A673 (cell line): ENCODE measurements at regions not wholly inside any gene's neighbourhood (a gene's known extent, or its start where the extent isn't known, plus 50 kb on each side); places are given as distances from the start of the nearest gene placed in this dataset.

ENCODE experiments used
- BruUV-seq: library from RNA; stranded (reverse); fragments of 400-500 nt; replicated peaks from 2 replicates; lab custom pipeline; 2021; lab: Mats Ljungman, UMichigan
- CTCF ChIA-PET: fragments of 300-600 bp; sonication (Branson Sonifier 250); formaldehyde crosslinking; loops from one replicate; lab custom pipeline; 2022; ENCODE audit warnings: antibody characterized with exemption; lab: Charles Lee
- POLR2A ChIA-PET: fragments of 300-600 bp; sonication (Branson Sonifier 250); formaldehyde crosslinking; loops from one replicate; lab custom pipeline; 2022; ENCODE audit warnings: antibody characterized with exemption; ENCODE audit not compliant: low non-redundant PET; lab: Charles Lee
- DNase-seq: peaks from one replicate; pipeline ENCODE4 v3.0.0-alpha.2; 2015; ENCODE audit warnings: low spot score
- H3K27ac ChIP-seq: fragments of 200-600 bp; sonication (generic); 2 replicates; pipeline ENCODE4 v1.5.1; 2016; ENCODE audit warnings: mixed run types, low read depth, mild to moderate bottlenecking, mixed read lengths, antibody characterized with exemption, low read length; ENCODE audit not compliant: poor library complexity, severe bottlenecking
- H3K27me3 ChIP-seq: fragments of 200-600 bp; sonication (generic); replicated peaks from 2 replicates; pipeline ENCODE4 v1.6.1; 2017; ENCODE audit warnings: mixed run types, low read depth, mild to moderate bottlenecking, mixed read lengths, antibody characterized with exemption, low read length; ENCODE audit not compliant: insufficient read depth, poor library complexity
- H3K36me3 ChIP-seq: fragments of 200-600 bp; sonication (generic); 2 replicates; pipeline ENCODE4 v1.6.1; 2016; ENCODE audit warnings: mixed run types, mild to moderate bottlenecking, mixed read lengths, antibody characterized with exemption, low read length; ENCODE audit not compliant: insufficient read depth, poor library complexity, severe bottlenecking
- H3K4me1 ChIP-seq: fragments of 200-600 bp; sonication (generic); 2 replicates; pipeline ENCODE4 v1.6.1; 2017; ENCODE audit warnings: mixed run types, mild to moderate bottlenecking, mixed read lengths, antibody characterized with exemption, low read length; ENCODE audit not compliant: insufficient read depth, poor library complexity, severe bottlenecking
- H3K4me3 ChIP-seq: fragments of 200-600 bp; sonication (generic); 2 replicates; pipeline ENCODE4 v1.5.1; 2016; ENCODE audit warnings: low read depth, mixed run types, mild to moderate bottlenecking, mixed read lengths, low read length; ENCODE audit not compliant: poor library complexity, severe bottlenecking
- H3K9me3 ChIP-seq: fragments of 200-600 bp; sonication (generic); 2 replicates; pipeline ENCODE4 v1.6.1; 2016; ENCODE audit warnings: mixed run types, low read depth, mild to moderate bottlenecking, mixed read lengths, antibody characterized with exemption, low read length; ENCODE audit not compliant: poor library complexity, severe bottlenecking
- EZH2 ChIP-seq: fragments of 200-600 bp; sonication (generic); IDR thresholded peaks from 2 replicates; pipeline ENCODE4 v1.6.1; 2017; ENCODE audit warnings: borderline replicate concordance, low read depth, mild to moderate bottlenecking, mixed read lengths, antibody characterized with exemption, low read length; ENCODE audit not compliant: poor library complexity, severe bottlenecking
- intact Hi-C: fragments of 100-400 bp; cut with micrococcal nuclease; formaldehyde crosslinking; loops from one replicate; pipeline ENCODE4 v1.10.0; 2022; ENCODE audit not compliant: unreplicated experiment
- TF ChIP-seq, protein P1 (sequence below): fragments of 300-800, 200-600 bp; sonication (generic); conservative IDR thresholded peaks from 2 replicates; pipeline ENCODE4 v1.5.1; 2017; ENCODE audit warnings: low read depth, mild to moderate bottlenecking, antibody characterized with exemption, low read length, moderate library complexity, mixed read lengths

DNA sequence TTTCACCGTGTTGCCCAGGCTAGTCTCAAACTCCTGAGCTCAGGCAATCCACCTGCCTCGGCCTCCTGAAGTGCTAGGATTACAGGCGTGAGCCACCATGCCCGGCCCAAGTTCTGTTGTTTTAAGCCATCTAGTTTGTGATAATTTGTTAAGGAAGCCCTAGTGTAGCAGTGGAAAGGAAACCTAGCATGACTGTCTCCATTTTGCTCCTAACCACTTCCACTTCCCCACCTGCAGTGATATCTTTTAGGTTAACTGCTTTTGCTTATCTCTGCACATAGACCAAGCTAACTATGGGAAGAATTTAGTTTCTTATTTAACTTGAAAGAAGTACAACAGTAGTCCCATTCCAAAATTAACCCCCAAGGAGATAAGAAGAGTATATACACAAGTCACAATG is 109.5 kb upstream of the NAP1L1 start:
- no TSS peak for BruUV-seq
- no peaks in the 10 kb centered on the region for H3K4me1 ChIP-seq
- no peak for DNase-seq
- POLR2A ChIA-PET: no interaction called here
- intact Hi-C loops: no loop called here
- CTCF ChIA-PET: no interaction called here
- no peak overlapping the region for H3K27ac ChIP-seq
- no peak overlapping the region for H3K4me3 ChIP-seq
- TF ChIP-seq, protein P1, sequence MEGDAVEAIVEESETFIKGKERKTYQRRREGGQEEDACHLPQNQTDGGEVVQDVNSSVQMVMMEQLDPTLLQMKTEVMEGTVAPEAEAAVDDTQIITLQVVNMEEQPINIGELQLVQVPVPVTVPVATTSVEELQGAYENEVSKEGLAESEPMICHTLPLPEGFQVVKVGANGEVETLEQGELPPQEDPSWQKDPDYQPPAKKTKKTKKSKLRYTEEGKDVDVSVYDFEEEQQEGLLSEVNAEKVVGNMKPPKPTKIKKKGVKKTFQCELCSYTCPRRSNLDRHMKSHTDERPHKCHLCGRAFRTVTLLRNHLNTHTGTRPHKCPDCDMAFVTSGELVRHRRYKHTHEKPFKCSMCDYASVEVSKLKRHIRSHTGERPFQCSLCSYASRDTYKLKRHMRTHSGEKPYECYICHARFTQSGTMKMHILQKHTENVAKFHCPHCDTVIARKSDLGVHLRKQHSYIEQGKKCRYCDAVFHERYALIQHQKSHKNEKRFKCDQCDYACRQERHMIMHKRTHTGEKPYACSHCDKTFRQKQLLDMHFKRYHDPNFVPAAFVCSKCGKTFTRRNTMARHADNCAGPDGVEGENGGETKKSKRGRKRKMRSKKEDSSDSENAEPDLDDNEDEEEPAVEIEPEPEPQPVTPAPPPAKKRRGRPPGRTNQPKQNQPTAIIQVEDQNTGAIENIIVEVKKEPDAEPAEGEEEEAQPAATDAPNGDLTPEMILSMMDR: no peak
- no peak for TF ChIP-seq EZH2
- peaks cover 6% of the 10 kb centered on the region for H3K9me3 ChIP-seq
- no peaks in the 10 kb centered on the region for H3K27me3 ChIP-seq
- no peaks in the 10 kb centered on the region for H3K36me3 ChIP-seq

DNA sequence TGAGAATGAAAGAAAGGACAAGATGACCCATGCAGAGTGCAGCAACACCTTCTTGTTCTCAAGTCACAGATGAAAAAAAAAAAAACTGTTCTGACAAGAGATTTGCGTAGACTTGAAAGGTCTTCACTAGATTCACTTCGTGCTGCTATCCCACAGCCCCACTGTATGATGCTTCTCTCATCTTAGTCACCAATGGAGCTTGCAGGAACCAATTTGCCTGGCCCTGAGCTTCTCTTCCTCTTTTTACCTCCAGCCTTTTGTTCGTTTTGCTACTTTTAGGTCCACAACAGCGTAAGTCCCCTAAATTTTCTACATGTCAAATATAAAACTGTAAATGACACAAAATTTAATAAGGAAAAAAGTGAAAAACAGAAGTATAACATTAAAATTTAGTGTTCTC is 107.9 kb upstream of the NAP1L1 start:
- no peaks in the 10 kb centered on the region for H3K27me3 ChIP-seq
- H3K36me3 ChIP-seq: no peaks in the 10 kb centered on the region
- CTCF ChIA-PET: no interaction called here
- POLR2A ChIA-PET: no interaction called here
- H3K4me1 ChIP-seq: no peaks in the 10 kb centered on the region
- BruUV-seq: no TSS peak
- TF ChIP-seq EZH2: no peak
- TF ChIP-seq, protein P1: no peak
- H3K9me3 ChIP-seq: no peaks in the 10 kb centered on the region
- no peak overlapping the region for H3K4me3 ChIP-seq
- no peak overlapping the region for H3K27ac ChIP-seq
- DNase-seq: no peak
- intact Hi-C loops: no loop called here

DNA sequence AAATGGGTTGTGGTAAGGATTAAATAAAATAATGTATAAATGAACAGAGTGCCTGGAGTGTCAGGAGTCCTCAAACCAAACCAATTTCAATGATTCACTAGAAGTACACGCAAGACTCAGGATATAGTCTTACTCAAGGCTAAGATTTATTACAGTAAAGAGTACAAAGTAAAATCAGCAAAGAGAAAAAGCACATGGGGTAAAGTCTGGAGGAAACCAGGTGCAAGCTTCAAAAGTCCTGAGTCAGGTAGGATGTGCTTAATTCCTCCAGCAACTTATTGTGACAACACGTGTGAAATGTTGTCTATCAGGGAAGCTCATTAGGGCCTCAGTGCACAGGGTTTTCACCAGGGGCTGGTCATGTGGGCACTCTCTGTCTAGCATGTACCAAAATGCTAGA is 105.8 kb upstream of the NAP1L1 start:
- H3K4me1 ChIP-seq: no peaks in the 10 kb centered on the region
- H3K36me3 ChIP-seq: no peaks in the 10 kb centered on the region
- TF ChIP-seq EZH2: no peak
- TF ChIP-seq, protein P1: no peak
- BruUV-seq: no TSS peak
- no peaks in the 10 kb centered on the region for H3K9me3 ChIP-seq
- CTCF ChIA-PET: no interaction called here
- POLR2A ChIA-PET: interaction anchor here (0.6 to 0.7 kb wide), 2 partner anchors 159 to 168 kb away, joined by 3 to 4 read pairs; partner anchors contain the start of gene PHLDA1
- H3K4me3 ChIP-seq: no peak overlapping the region
- DNase-seq: no peak
- intact Hi-C loops: no loop called here
- no peaks in the 10 kb centered on the region for H3K27me3 ChIP-seq
- H3K27ac ChIP-seq: no peak overlapping the region
